ENCODE measurements at regions not wholly inside any gene's neighbourhood (a gene's known extent, or its start where the extent isn't known, plus 50 kb on each side); places are given as distances from the start of the nearest gene placed in this dataset.

GRCh38 chr4:188275686-188276085 lies 136.4 kb downstream of the TRIML1 start:
- Histone ChIP-seq H3K27ac (ENCODE audit: low read length) (no peak overlapping the region), H2AFZ (ENCODE audit: low read length) (no peak overlapping the region), H3K36me3 (replicated peaks; ENCODE audit: insufficient read depth, low read length) (no peaks in the 10 kb centered on the region), H3K9me3 (replicated peaks; ENCODE audit: insufficient read depth, low read length) (no peaks in the 10 kb centered on the region), H3K4me2 (ENCODE audit: low read depth, low read length) (no peak overlapping the region), H4K20me1 (ENCODE audit: insufficient read depth, low read length) (no peaks in the 10 kb centered on the region), H3K4me1 (ENCODE audit: low read length) (no peaks in the 10 kb centered on the region), H3K9ac (ENCODE audit: low read length) (no peak overlapping the region), H3K27me3 (replicated peaks; ENCODE audit: insufficient read depth, low read length) (no peaks in the 10 kb centered on the region), H3F3A (ENCODE audit: insufficient read depth, low read length) (no peaks in the 10 kb centered on the region), H3K4me3 (ENCODE audit: low read length) (no peak overlapping the region), H3K9me2 (replicated peaks; ENCODE audit: insufficient read depth, low read length) (no peaks in the 10 kb centered on the region), H3K79me2 (ENCODE audit: low read length) (no peaks in the 10 kb centered on the region)
- no peak for DNase-seq
- no peak for TF ChIP-seq CTCF (IDR thresholded peaks at IDR 0.05; ENCODE audit: low read length)
- TF ChIP-seq EZH2phosphoT487 (IDR thresholded peaks at IDR 0.05; ENCODE audit: low read length), result no peak
- no peak for TF ChIP-seq EZH2 (optimal IDR thresholded peaks at IDR 0.05; ENCODE audit: low read depth, low read length)

- no peak overlapping the region for H3K9ac ChIP-seq (ENCODE audit: low read length)
- H3K4me2 ChIP-seq (ENCODE audit: low read depth, low read length), result no peak overlapping the region
- no peak for DNase-seq
- no peak overlapping the region for H3K4me3 ChIP-seq (ENCODE audit: low read length)
- no peaks in the 10 kb centered on the region for H3K9me3 ChIP-seq (replicated peaks; ENCODE audit: insufficient read depth, low read length)
- H4K20me1 ChIP-seq (ENCODE audit: insufficient read depth, low read length), result no peaks in the 10 kb centered on the region
- no peaks in the 10 kb centered on the region for H3K27me3 ChIP-seq (replicated peaks; ENCODE audit: insufficient read depth, low read length)
- no peak overlapping the region for H3K27ac ChIP-seq (ENCODE audit: low read length)
- no peaks in the 10 kb centered on the region for H3K36me3 ChIP-seq (replicated peaks; ENCODE audit: insufficient read depth, low read length)
- no peaks in the 10 kb centered on the region for H3K79me2 ChIP-seq (ENCODE audit: low read length)
- H3K4me1 ChIP-seq (ENCODE audit: low read length), result no peaks in the 10 kb centered on the region
- H3K9me2 ChIP-seq (replicated peaks; ENCODE audit: insufficient read depth, low read length), result no peaks in the 10 kb centered on the region
- no peaks in the 10 kb centered on the region for H3F3A ChIP-seq (ENCODE audit: insufficient read depth, low read length)
- H2AFZ ChIP-seq (ENCODE audit: low read length), result no peak overlapping the region
- TF ChIP-seq CTCF (IDR thresholded peaks at IDR 0.05; ENCODE audit: low read length), result no peak
- no peak for TF ChIP-seq EZH2 (optimal IDR thresholded peaks at IDR 0.05; ENCODE audit: low read depth, low read length)
- TF ChIP-seq EZH2phosphoT487 (IDR thresholded peaks at IDR 0.05; ENCODE audit: low read length), result no peak
Measured at GRCh38 chr4:188279184-188279583, 139.9 kb downstream of the TRIML1 start.

- H4K20me1 ChIP-seq (ENCODE audit: insufficient read depth, low read length), result no peaks in the 10 kb centered on the region
- no peak for TF ChIP-seq CTCF (IDR thresholded peaks at IDR 0.05; ENCODE audit: low read length)
- TF ChIP-seq EZH2phosphoT487 (IDR thresholded peaks at IDR 0.05; ENCODE audit: low read length), result no peak
- TF ChIP-seq EZH2 (optimal IDR thresholded peaks at IDR 0.05; ENCODE audit: low read depth, low read length), result no peak
- no peaks in the 10 kb centered on the region for H3F3A ChIP-seq (ENCODE audit: insufficient read depth, low read length)
- H3K9ac ChIP-seq (ENCODE audit: low read length), result no peak overlapping the region
- H3K27me3 ChIP-seq (replicated peaks; ENCODE audit: insufficient read depth, low read length), result no peaks in the 10 kb centered on the region
- H3K4me3 ChIP-seq (ENCODE audit: low read length), result no peak overlapping the region
- no peaks in the 10 kb centered on the region for H3K9me3 ChIP-seq (replicated peaks; ENCODE audit: insufficient read depth, low read length)
- no peaks in the 10 kb centered on the region for H3K4me1 ChIP-seq (ENCODE audit: low read length)
- no peak overlapping the region for H3K4me2 ChIP-seq (ENCODE audit: low read depth, low read length)
- no peak for DNase-seq
- H3K27ac ChIP-seq (ENCODE audit: low read length), result no peak overlapping the region
- H2AFZ ChIP-seq (ENCODE audit: low read length), result no peak overlapping the region
- H3K79me2 ChIP-seq (ENCODE audit: low read length), result no peaks in the 10 kb centered on the region
- H3K36me3 ChIP-seq (replicated peaks; ENCODE audit: insufficient read depth, low read length), result no peaks in the 10 kb centered on the region
- H3K9me2 ChIP-seq (replicated peaks; ENCODE audit: insufficient read depth, low read length), result no peaks in the 10 kb centered on the region
Measured at GRCh38 chr4:188282471-188283232, 143.4 kb downstream of the TRIML1 start.
